GM21786 (cell line): ENCODE measurements at regions not wholly inside any gene's neighbourhood (a gene's known extent, or its start where the extent isn't known, plus 50 kb on each side); places are given as distances from the start of the nearest gene placed in this dataset.
"Not testable (repeated sequence)": the region's sequence is repeated elsewhere in the genome, so short reads cannot be mapped to it uniquely, and the experiment has no call there.

Experiments used
- ATAC-seq: cut with Tn5 transposase; IDR thresholded peaks from one replicate; pipeline ENCODE4 v1.9.1; 2021; ENCODE audit not compliant: unreplicated experiment

- ATAC-seq, result no peak
Observed at GRCh38 chr2:7145707-7146106, 228.5 kb downstream of the RNF144A start.

- no peak for ATAC-seq
Observed at GRCh38 chr2:7146151-7146550, 228.9 kb downstream of the RNF144A start.

DNA sequence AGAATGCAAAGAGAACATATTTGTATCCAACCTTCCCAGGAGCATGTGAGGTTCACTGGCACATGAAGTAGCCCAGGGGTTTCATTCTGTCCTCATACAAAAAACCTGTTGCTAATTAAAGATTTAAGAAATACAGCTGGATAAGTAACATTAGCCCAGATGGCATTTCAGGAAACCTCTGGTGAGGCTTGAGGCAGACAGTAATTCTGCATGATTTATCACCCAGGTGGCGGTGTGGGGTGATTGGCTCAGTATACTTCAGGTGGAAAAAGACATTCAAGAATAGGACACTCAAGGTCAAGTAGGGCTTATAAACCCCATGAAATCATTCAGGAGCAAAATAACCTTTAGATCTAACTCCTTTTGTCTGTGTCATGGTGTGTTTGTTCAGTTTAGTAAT lies 237.4 kb downstream of the RNF144A start:
- no peak for ATAC-seq

GRCh38 chr2:7161501-7161900 lies 244.3 kb downstream of the RNF144A start:
- no peak for ATAC-seq

- ATAC-seq, result no peak
Observed at GRCh38 chr2:7165736-7166135, 248.5 kb downstream of the RNF144A start.

- no peak for ATAC-seq
Observed at GRCh38 chr2:7167801-7168411, 250.7 kb downstream of the RNF144A start.

DNA sequence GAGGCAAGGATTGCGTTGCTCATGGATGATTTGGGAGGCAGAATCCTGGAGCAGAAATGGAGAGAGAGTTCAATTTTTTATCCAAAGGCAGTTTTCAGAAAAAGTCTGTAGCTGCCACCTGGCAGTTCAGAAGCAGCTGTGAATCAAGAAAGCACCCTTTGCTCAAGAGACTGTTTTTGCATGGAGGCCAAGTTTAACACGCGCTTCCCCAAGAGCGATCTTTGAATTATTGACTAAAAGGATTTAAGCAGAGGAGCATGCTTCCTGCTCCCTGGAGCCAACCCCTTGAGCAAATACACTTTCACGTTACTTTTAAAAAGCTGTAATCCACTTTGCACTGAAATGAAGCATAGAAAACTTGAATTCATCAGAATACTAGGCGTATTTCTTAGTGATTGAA lies 252.4 kb downstream of the RNF144A start:
- no peak for ATAC-seq

GRCh38 chr2:7178996-7179395 lies 261.8 kb downstream of the RNF144A start:
- not testable (repeated sequence) for ATAC-seq

GRCh38 chr2:7180638-7181370 lies 263.6 kb downstream of the RNF144A start:
- no peak for ATAC-seq

- no peak for ATAC-seq
Observed at GRCh38 chr2:7182525-7182924, 265.3 kb downstream of the RNF144A start.

- no peak for ATAC-seq
Observed at GRCh38 chr2:7189106-7189505, 271.9 kb downstream of the RNF144A start.

DNA sequence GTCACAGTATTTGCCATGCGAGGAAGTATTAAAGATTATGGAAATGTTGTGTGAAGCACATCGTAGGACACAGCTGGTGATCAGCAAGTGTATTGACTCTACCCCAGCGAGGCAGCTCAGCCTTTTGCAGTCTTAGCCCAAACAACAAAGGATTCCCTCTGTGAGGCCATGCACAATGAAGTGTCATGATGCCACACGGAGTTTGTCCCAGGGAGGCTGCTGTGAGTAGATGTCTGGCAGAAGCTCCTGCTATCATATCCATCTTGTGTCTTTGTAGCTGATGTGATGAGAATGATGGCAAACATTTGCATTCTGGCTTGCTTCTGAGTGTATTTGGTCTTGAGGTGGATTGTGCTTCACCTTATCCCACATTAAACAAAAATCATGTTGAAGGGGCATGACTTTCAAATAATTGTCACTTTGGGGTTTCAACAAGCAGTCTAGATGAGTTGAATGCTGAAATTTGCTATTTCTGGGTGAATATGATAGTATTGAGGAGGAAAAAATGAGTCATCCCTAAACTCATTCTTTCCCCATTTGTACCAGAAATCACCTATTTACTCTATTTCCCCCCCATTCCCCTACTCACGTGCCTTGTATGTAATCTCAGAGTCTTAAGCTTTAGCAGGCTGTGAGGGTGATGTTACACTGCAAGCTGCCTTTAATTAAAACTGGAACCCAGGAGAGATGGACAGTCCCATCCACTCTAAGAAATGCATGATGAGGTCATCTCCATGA lies 273.5 kb downstream of the RNF144A start:
- no peak for ATAC-seq

- ATAC-seq, result no peak
Observed at GRCh38 chr2:7191932-7192331, 274.7 kb downstream of the RNF144A start.

DNA sequence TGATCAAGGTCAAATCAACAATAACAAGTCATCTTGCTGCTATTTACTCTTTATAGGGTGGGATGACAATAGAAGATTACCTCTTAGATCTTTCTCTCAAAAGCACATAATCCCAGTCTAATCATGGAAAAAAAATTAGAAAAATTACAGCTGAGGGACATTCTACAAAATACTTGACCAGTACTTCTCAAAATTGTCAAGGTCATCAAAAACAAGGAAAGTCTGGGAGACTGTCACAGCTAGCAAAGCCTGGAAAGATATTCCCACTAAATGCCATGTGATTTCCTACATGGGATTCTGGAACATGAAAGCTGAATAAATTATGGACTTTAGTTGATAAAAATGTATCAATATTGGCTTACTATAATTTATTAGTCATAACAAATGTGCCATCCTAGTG lies 276.2 kb downstream of the RNF144A start:
- ATAC-seq, result no peak

DNA sequence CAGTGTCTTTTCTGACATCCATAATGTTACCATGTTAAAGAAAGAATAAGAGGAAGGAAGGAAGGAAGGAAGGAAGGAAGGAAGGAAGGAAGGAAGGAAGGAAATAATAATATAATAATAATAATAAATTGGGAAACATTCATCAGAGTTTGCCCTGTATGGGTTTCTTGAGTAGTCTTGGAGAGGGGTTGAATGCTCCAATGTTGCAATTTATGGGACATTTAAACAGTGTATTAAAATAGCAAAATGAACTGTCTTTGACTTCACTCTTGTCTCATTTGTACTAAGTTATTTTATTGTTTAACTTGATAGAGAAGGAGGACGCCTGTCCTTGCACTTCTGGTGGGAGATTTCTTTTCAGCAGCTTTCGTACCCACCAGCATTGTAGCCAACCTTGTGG lies 277.7 kb downstream of the RNF144A start:
- no peak for ATAC-seq

DNA sequence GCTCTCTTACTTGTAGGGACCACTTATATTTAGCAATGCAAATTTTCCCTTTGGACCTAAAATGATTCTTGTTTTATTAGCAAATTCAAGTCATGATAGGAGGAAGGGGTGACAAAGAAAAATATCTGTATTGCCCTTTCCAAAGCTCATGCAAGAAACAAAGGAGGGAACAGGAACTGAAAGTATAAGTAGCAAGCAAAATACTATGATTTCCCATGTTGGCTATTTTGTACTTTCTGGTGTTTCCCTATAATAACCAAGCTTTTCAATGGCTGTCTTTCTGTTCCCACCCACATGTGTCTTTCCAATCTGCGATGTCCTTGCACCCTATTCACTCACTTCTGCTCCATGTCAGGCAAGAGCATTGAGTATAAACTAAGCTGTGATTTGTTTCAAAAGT lies 279.7 kb downstream of the RNF144A start:
- no peak for ATAC-seq

DNA sequence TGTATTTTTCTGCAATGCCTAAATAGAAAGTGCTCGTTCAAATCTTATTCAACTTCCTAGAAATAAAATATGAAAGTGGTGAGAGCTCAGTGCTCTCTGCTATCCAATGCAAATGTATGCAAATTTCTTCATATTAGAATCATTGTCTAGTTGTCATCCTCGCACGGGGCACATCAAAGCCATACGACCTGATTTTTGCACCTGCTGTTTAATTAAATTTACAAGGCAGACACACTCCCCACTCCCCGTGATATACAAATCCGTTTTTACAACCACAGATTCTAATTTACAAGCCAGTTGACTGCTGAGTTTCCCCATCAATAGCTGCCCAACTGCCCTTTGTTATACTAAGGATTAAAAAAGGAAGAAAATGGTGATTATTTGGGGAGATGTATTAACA lies 284.6 kb downstream of the RNF144A start:
- ATAC-seq, result no peak

- no peak for ATAC-seq
Observed at GRCh38 chr2:7203056-7203467, 285.9 kb downstream of the RNF144A start.

- no peak for ATAC-seq
Observed at GRCh38 chr2:7205151-7205830, 288.1 kb downstream of the RNF144A start.

- ATAC-seq, result no peak
Observed at GRCh38 chr2:7206111-7206810, 289.0 kb downstream of the RNF144A start.

DNA sequence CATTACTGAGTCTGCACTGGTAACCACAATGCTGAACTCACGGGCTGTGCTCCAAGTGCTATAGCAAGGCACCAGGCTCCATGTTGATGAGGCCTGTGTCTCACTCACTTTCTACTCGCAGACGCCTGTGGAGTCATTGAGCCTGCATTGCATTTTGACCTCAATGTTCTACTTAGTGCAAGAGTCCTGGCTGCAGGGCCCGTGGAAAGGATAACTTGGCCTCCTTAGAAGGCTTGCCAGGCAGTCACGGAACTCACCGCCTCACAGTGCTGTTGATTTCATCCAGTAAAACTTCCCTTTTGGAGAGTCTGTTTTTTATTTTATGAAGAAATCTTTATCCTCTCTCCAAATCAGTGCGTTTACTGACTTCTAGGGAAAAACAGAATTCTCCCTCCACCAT lies 290.4 kb downstream of the RNF144A start:
- no peak for ATAC-seq
